ENCODE measurements at regions not wholly inside any gene's neighbourhood (a gene's known extent, or its start where the extent isn't known, plus 50 kb on each side); places are given as distances from the start of the nearest gene placed in this dataset.

- H3K4me1 Mint-ChIP-seq (ENCODE audit: insufficient read depth, unreplicated experiment): no peaks in the 10 kb centered on the region
- no peak for DNase-seq (ENCODE audit: unreplicated experiment)
- intact Hi-C loops (cut with micrococcal nuclease): no loop called here
- BruUV-seq (replicated peaks): no TSS peak
- POLR2A ChIA-PET: no interaction called here
- CTCF ChIA-PET: interaction anchor here (0.7 to 1.1 kb wide), 4 partner anchors 9 to 127 kb away, joined by 3 to 5 read pairs (median 3); no protein-coding TSS in a partner anchor
- H3K4me3 Mint-ChIP-seq (ENCODE audit: unreplicated experiment): no peak overlapping the region
- no peaks in the 10 kb centered on the region for H3K36me3 Mint-ChIP-seq (ENCODE audit: insufficient read depth, unreplicated experiment)
- TF ChIP-seq CTCF (IDR thresholded peaks at IDR 0.05; ENCODE audit: unreplicated experiment): no peak
- H3K9me3 Mint-ChIP-seq (ENCODE audit: unreplicated experiment): no peaks in the 10 kb centered on the region
- H3K27me3 Mint-ChIP-seq (ENCODE audit: insufficient read depth, unreplicated experiment): no peaks in the 10 kb centered on the region
- H3K27ac Mint-ChIP-seq (ENCODE audit: low read depth, unreplicated experiment): no peak overlapping the region
Measured at GRCh38 chr2:53467467-53468180, 300.0 kb upstream of the CHAC2 start.

GRCh38 chr2:53463806-53464726 is 303.5 kb upstream of the CHAC2 start:
- Mint-ChIP-seq H3K27me3 (ENCODE audit: insufficient read depth, unreplicated experiment) (no peaks in the 10 kb centered on the region), H3K4me1 (ENCODE audit: insufficient read depth, unreplicated experiment) (no peaks in the 10 kb centered on the region), H3K9me3 (ENCODE audit: unreplicated experiment) (no peaks in the 10 kb centered on the region), H3K4me3 (ENCODE audit: unreplicated experiment) (no peak overlapping the region), H3K27ac (ENCODE audit: low read depth, unreplicated experiment) (no peak overlapping the region), H3K36me3 (ENCODE audit: insufficient read depth, unreplicated experiment) (no peaks in the 10 kb centered on the region)
- intact Hi-C loops (cut with micrococcal nuclease): no loop called here
- POLR2A ChIA-PET: no interaction called here
- DNase-seq (ENCODE audit: unreplicated experiment): no peak
- CTCF ChIA-PET: interaction anchor here (0.5 to 1.6 kb wide), 4 partner anchors 25 to 225 kb away, joined by 3 to 4 read pairs (median 4); no protein-coding TSS in a partner anchor
- BruUV-seq (replicated peaks): no TSS peak
- no peak for TF ChIP-seq CTCF (IDR thresholded peaks at IDR 0.05; ENCODE audit: unreplicated experiment)

- no peaks in the 10 kb centered on the region for H3K36me3 Mint-ChIP-seq (ENCODE audit: insufficient read depth, unreplicated experiment)
- H3K4me3 Mint-ChIP-seq (ENCODE audit: unreplicated experiment): no peak overlapping the region
Measured at GRCh38 chr2:53460937-53461336, 306.7 kb upstream of the CHAC2 start.

More at GRCh38 chr2:53460937-53461336, 306.7 kb upstream of the CHAC2 start:
- Mint-ChIP-seq H3K27ac (ENCODE audit: low read depth, unreplicated experiment) (no peak overlapping the region), H3K27me3 (ENCODE audit: insufficient read depth, unreplicated experiment) (no peaks in the 10 kb centered on the region), H3K9me3 (ENCODE audit: unreplicated experiment) (no peaks in the 10 kb centered on the region), H3K4me1 (ENCODE audit: insufficient read depth, unreplicated experiment) (no peaks in the 10 kb centered on the region)
- no TSS peak for BruUV-seq (replicated peaks)
- ChIA-PET POLR2A (no interaction called here), CTCF (interaction anchor here (0.7 to 2.3 kb wide), 6 partner anchors 14 to 123 kb away, joined by 3 to 6 read pairs (median 4); no protein-coding TSS in a partner anchor)
- TF ChIP-seq CTCF (IDR thresholded peaks at IDR 0.05; ENCODE audit: unreplicated experiment): no peak
- no peak for DNase-seq (ENCODE audit: unreplicated experiment)
- intact Hi-C loops (cut with micrococcal nuclease): loop anchor here (1.0 kb wide), 1 partner anchor 254 kb away; no protein-coding TSS in a partner anchor
